ENCODE measurements at regions not wholly inside any gene's neighbourhood (a gene's known extent, or its start where the extent isn't known, plus 50 kb on each side); places are given as distances from the start of the nearest gene placed in this dataset.

- H3K9me3 Mint-ChIP-seq: peaks cover 4% of the 10 kb centered on the region
- H3K36me3 Mint-ChIP-seq: peaks cover 1% of the 10 kb centered on the region
- no peak overlapping the region for H3K27ac Mint-ChIP-seq
- ATAC-seq (ENCODE audit: low read depth): no peak
- no peaks in the 10 kb centered on the region for H3K4me1 Mint-ChIP-seq
- H3K4me3 Mint-ChIP-seq: no peak overlapping the region
- peaks cover 13% of the 10 kb centered on the region for H3K27me3 Mint-ChIP-seq
- DNase-seq (ENCODE audit: low spot score in 2 of 2): no peak
These were observed 59.0 kb upstream of the SPRED2 start for GRCh38 chr2:65491381-65491905.

- Mint-ChIP-seq H3K4me1 (no peaks in the 10 kb centered on the region), H3K27ac (no peak overlapping the region), H3K9me3 (peaks cover 4% of the 10 kb centered on the region)
These were observed 57.8 kb upstream of the SPRED2 start for GRCh38 chr2:65490222-65490621.

GRCh38 chr2:65489269-65489668, 56.9 kb upstream of the SPRED2 start:
- H3K27me3 Mint-ChIP-seq: peaks cover 13% of the 10 kb centered on the region
- H3K27ac Mint-ChIP-seq: no peak overlapping the region
- H3K4me3 Mint-ChIP-seq: no peak overlapping the region
- ATAC-seq (ENCODE audit: low read depth): no peak
- H3K4me1 Mint-ChIP-seq: no peaks in the 10 kb centered on the region
- DNase-seq (ENCODE audit: low spot score in 2 of 2): no peak
- H3K36me3 Mint-ChIP-seq: peaks cover 1% of the 10 kb centered on the region
- peaks cover 4% of the 10 kb centered on the region for H3K9me3 Mint-ChIP-seq

More at GRCh38 chr2:65490222-65490621, 57.8 kb upstream of the SPRED2 start:
- ATAC-seq (ENCODE audit: low read depth): no peak
- Mint-ChIP-seq H3K36me3 (peaks cover 1% of the 10 kb centered on the region), H3K4me3 (no peak overlapping the region), H3K27me3 (peaks cover 13% of the 10 kb centered on the region)
- no peak for DNase-seq (ENCODE audit: low spot score in 2 of 2)

GRCh38 chr2:65488527-65488926, 56.1 kb upstream of the SPRED2 start:
- H3K27ac Mint-ChIP-seq: no peak overlapping the region
- H3K9me3 Mint-ChIP-seq: peaks cover 4% of the 10 kb centered on the region
- H3K27me3 Mint-ChIP-seq: peaks cover 19% of the 10 kb centered on the region
- no peak overlapping the region for H3K4me3 Mint-ChIP-seq
- ATAC-seq (ENCODE audit: low read depth): no peak
- H3K36me3 Mint-ChIP-seq: peaks cover 1% of the 10 kb centered on the region
- no peaks in the 10 kb centered on the region for H3K4me1 Mint-ChIP-seq
- DNase-seq (ENCODE audit: low spot score in 2 of 2): no peak

GRCh38 chr2:65487404-65487803, 55.0 kb upstream of the SPRED2 start:
- Mint-ChIP-seq H3K27ac (no peak overlapping the region), H3K4me3 (no peak overlapping the region), H3K4me1 (no peaks in the 10 kb centered on the region), H3K36me3 (peaks cover 1% of the 10 kb centered on the region), H3K27me3 (peaks cover 19% of the 10 kb centered on the region), H3K9me3 (peaks cover 4% of the 10 kb centered on the region)
- DNase-seq (ENCODE audit: low spot score in 2 of 2): no peak
- ATAC-seq (ENCODE audit: low read depth): no peak

- no peak for ATAC-seq (ENCODE audit: low read depth)
- Mint-ChIP-seq H3K36me3 (peaks cover 1% of the 10 kb centered on the region), H3K9me3 (peaks cover 4% of the 10 kb centered on the region), H3K4me1 (no peaks in the 10 kb centered on the region), H3K27me3 (peaks cover 19% of the 10 kb centered on the region), H3K4me3 (no peak overlapping the region), H3K27ac (no peak overlapping the region)
- DNase-seq (ENCODE audit: low spot score in 2 of 2): no peak
These were observed 54.4 kb upstream of the SPRED2 start for GRCh38 chr2:65486802-65487201.

GRCh38 chr2:65486282-65486681, 53.9 kb upstream of the SPRED2 start:
- Mint-ChIP-seq H3K27ac (no peak overlapping the region), H3K36me3 (peaks cover 1% of the 10 kb centered on the region), H3K27me3 (peaks cover 19% of the 10 kb centered on the region), H3K9me3 (peaks cover 4% of the 10 kb centered on the region), H3K4me1 (no peaks in the 10 kb centered on the region), H3K4me3 (no peak overlapping the region)
- no peak for ATAC-seq (ENCODE audit: low read depth)
- no peak for DNase-seq (ENCODE audit: low spot score in 2 of 2)

GRCh38 chr2:65485839-65486238, 53.4 kb upstream of the SPRED2 start:
- H3K9me3 Mint-ChIP-seq: peaks cover 4% of the 10 kb centered on the region
- H3K36me3 Mint-ChIP-seq: peaks cover 1% of the 10 kb centered on the region
- peaks cover 19% of the 10 kb centered on the region for H3K27me3 Mint-ChIP-seq
- H3K27ac Mint-ChIP-seq: no peak overlapping the region
- ATAC-seq (ENCODE audit: low read depth): no peak
- H3K4me3 Mint-ChIP-seq: no peak overlapping the region
- no peak for DNase-seq (ENCODE audit: low spot score in 2 of 2)
- no peaks in the 10 kb centered on the region for H3K4me1 Mint-ChIP-seq

GRCh38 chr2:65483763-65484162, 51.4 kb upstream of the SPRED2 start:
- DNase-seq (ENCODE audit: low spot score in 2 of 2) (no peak), ATAC-seq (ENCODE audit: low read depth) (no peak)
- Mint-ChIP-seq H3K4me1 (no peaks in the 10 kb centered on the region), H3K27me3 (peaks cover 19% of the 10 kb centered on the region), H3K9me3 (peaks cover 4% of the 10 kb centered on the region), H3K36me3 (peaks cover 1% of the 10 kb centered on the region), H3K27ac (no peak overlapping the region), H3K4me3 (no peak overlapping the region)

- peaks cover 14% of the 10 kb centered on the region for H3K27me3 Mint-ChIP-seq
- H3K4me3 Mint-ChIP-seq: no peak overlapping the region
- H3K9me3 Mint-ChIP-seq: peaks cover 3% of the 10 kb centered on the region
- no peak for DNase-seq (ENCODE audit: low spot score in 2 of 2)
- peaks cover 1% of the 10 kb centered on the region for H3K36me3 Mint-ChIP-seq
- no peaks in the 10 kb centered on the region for H3K4me1 Mint-ChIP-seq
- no peak for ATAC-seq (ENCODE audit: low read depth)
- no peak overlapping the region for H3K27ac Mint-ChIP-seq
These were observed 50.6 kb upstream of the SPRED2 start for GRCh38 chr2:65482971-65483370.
